Bronchial epithelial cell (primary cell): ENCODE measurements at regions not wholly inside any gene's neighbourhood (a gene's known extent, or its start where the extent isn't known, plus 50 kb on each side); places are given as distances from the start of the nearest gene placed in this dataset.

Source experiments
- DNase-seq: peaks from one replicate; pipeline ENCODE4 v3.0.0-alpha.2; 2010; ENCODE audit warnings: low read depth
- FAIRE-seq: peaks from 2 replicates; lab custom pipeline; 2011; peaks lifted over from hg19 to GRCh38; lab: Jason Lieb, UNC
- H3K27me3 ChIP-seq: 2 replicates; pipeline ENCODE4 v1.5.1; 2011; ENCODE audit warnings: low read length; ENCODE audit not compliant: control insufficient read depth, insufficient read depth
- H3K36me3 ChIP-seq: 2 replicates; pipeline ENCODE4 v1.5.1; 2011; ENCODE audit warnings: low read length; ENCODE audit not compliant: control insufficient read depth, insufficient read depth
- H3K4me3 ChIP-seq: 2 replicates; pipeline ENCODE4 v1.5.1; 2011; ENCODE audit warnings: mild to moderate bottlenecking, low read depth, low read length, control low read depth
- TF ChIP-seq, protein P1 (sequence below): IDR thresholded peaks from 2 replicates; pipeline ENCODE4 v1.5.1; 2011; ENCODE audit warnings: mild to moderate bottlenecking, moderate library complexity, low read length, control low read depth, inconsistent platforms; ENCODE audit not compliant: insufficient read depth, severe bottlenecking

DNA sequence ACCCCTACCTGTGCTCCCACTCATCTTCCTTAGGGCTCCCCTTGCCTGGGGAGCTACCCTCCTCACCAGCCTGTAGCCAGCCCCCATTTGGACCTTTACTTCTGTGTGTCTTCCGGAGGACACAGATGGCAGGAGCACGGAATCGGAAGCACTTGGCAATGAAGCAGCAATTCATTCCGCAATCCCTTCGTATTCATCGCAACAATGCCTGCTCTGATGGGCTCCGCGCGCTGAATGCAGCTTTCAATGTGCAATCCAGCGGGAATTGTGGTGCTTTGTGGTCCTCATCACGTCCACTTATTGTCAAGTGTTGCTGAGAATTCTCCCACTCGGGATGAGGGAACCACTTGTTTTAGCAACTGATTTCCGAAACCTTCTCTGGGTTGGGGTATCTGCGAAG, 336.0 kb downstream of the DHX35 start:
- FAIRE-seq: no peak
- TF ChIP-seq, protein P1, sequence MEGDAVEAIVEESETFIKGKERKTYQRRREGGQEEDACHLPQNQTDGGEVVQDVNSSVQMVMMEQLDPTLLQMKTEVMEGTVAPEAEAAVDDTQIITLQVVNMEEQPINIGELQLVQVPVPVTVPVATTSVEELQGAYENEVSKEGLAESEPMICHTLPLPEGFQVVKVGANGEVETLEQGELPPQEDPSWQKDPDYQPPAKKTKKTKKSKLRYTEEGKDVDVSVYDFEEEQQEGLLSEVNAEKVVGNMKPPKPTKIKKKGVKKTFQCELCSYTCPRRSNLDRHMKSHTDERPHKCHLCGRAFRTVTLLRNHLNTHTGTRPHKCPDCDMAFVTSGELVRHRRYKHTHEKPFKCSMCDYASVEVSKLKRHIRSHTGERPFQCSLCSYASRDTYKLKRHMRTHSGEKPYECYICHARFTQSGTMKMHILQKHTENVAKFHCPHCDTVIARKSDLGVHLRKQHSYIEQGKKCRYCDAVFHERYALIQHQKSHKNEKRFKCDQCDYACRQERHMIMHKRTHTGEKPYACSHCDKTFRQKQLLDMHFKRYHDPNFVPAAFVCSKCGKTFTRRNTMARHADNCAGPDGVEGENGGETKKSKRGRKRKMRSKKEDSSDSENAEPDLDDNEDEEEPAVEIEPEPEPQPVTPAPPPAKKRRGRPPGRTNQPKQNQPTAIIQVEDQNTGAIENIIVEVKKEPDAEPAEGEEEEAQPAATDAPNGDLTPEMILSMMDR: no peak
- no peaks in the 10 kb centered on the region for H3K27me3 ChIP-seq
- H3K36me3 ChIP-seq: no peaks in the 10 kb centered on the region
- DNase-seq: no peak
- H3K4me3 ChIP-seq: no peak overlapping the region

DNA sequence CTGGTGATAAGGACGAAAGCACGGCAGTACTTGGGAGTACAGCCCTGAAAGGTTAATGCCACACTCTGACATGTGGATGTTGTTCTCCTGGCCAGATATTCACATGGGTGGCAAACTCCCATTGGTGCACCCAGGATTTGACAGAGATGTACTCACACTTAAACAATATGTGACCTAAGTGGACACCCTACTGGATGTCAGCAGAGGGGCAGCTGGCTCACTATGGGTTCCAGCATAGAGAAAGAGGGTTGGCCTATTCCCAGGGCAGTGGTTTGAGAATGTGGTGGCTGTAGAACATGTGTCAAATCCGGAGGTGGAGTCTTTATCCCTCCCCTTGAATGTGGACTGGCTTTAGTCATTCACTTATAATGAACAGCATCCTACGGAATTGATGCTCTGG, 333.2 kb downstream of the DHX35 start:
- FAIRE-seq: no peak

DNA sequence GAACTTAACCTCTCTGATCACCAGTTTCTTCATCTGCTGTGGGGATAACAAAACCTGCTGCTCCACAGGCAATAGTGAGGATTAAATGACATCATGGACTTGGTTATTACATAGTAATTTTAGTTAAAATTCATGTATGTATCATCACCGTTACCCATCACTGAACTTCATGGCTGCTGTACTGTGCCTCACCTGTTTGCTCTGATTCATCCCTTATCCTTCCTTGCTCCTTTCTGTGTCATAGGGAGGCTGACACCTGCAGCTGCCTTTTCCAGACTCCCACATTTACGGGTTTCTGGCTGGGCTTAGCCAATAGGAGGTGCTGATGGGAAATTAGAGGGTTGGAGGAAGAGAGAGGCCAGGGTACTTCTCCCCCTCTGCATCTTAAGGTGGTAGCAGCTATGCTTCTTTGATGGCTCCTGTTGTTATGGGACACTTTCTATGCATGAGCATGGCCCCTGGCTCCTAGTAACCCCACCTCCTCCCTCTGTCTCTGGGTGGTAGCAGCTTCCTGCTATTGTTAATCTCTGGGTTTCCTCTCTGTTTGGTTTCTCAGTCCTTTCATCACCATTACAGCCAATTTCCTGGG, 332.1 kb downstream of the DHX35 start:
- TF ChIP-seq, protein P1: no peak
- DNase-seq (no peak), FAIRE-seq (no peak)
- Histone ChIP-seq H3K27me3 (no peaks in the 10 kb centered on the region), H3K36me3 (no peaks in the 10 kb centered on the region), H3K4me3 (no peak overlapping the region)

More for the DNA sequence above, 333.2 kb downstream of the DHX35 start:
- Histone ChIP-seq H3K36me3 (no peaks in the 10 kb centered on the region), H3K4me3 (no peak overlapping the region), H3K27me3 (no peaks in the 10 kb centered on the region)
- DNase-seq: no peak
- TF ChIP-seq, protein P1: no peak

DNA sequence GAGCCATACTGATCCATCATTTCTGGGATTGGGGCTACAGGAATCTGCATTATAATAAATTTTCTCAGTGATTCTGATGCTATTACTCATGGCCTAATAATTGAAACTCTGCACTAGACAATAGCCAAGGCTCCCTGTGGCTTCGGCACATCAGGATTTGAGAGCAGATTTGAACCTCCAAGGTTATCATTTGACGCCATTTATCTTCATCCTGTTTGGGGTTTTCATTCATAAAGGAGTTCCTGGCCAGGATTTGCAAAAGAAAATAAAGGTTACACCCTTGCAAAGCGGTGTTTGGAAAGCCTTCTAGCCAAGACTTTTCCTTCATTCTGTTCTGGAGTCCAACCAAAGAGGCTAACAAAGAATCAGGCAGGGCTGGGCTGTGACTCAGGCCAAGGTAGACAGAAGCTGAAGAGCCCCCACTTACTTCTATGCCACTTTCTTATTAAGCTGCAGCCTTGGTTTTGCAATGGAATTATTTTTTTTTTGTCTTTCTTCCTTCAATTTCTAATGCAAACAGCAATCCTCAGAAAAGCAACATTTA, 330.1 kb downstream of the DHX35 start:
- FAIRE-seq (no peak), DNase-seq (no peak)
- TF ChIP-seq, protein P1: no peak
- Histone ChIP-seq H3K36me3 (no peaks in the 10 kb centered on the region), H3K27me3 (no peaks in the 10 kb centered on the region), H3K4me3 (no peak overlapping the region)

DNA sequence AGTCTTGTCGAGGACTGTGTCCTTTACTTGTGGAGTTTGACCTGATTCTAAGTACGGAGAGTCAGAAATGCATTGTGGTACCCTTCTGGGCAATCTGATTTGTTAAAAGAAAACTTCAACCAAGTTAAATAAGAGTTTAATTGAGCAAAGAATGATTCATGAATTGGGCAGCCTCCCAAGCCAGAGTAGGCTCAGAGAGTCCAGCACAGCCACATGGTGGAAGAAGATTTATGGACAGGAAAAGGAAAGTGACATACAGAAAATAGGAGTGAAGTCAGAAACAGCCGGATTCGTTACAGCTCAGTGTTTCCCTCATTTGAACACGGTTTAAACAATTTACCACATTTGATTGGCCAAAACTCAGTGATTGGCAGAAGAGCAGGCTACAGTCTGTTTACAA, 329.2 kb downstream of the DHX35 start:
- no peaks in the 10 kb centered on the region for H3K27me3 ChIP-seq
- no peak for FAIRE-seq
- H3K36me3 ChIP-seq: no peaks in the 10 kb centered on the region
- TF ChIP-seq, protein P1: no peak
- H3K4me3 ChIP-seq: no peak overlapping the region
- DNase-seq: no peak

DNA sequence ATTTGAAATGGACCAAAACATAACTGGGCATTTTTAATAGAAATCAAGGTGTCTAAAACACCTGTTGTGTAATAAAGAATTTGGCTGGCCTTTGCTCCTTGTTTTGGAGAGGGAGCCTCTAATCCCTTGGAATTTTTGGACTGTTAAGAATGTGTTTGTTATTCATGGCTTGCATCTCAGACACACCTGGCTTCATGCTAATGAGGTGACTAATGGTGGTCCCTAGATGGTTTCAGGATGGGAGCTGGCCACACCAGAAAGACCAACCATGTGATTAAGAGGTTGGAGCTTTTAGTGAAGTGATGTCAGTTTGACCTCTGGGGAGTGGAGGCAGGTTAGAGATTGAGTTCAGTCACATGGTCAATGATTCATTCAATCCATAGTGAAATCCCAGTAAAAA, 328.4 kb downstream of the DHX35 start:
- no peaks in the 10 kb centered on the region for H3K36me3 ChIP-seq
- FAIRE-seq (no peak), DNase-seq (no peak)
- H3K27me3 ChIP-seq: no peaks in the 10 kb centered on the region
- TF ChIP-seq, protein P1: no peak
- no peak overlapping the region for H3K4me3 ChIP-seq
